Ascending aorta (tissue), 2 donors: ENCODE measurements at regions not wholly inside any gene's neighbourhood (a gene's known extent, or its start where the extent isn't known, plus 50 kb on each side); places are given as distances from the start of the nearest gene placed in this dataset.

Source experiments
- DNase-seq, 2 donors: peaks; one replicate each; pipeline ENCODE4 v3.0.0-alpha.2; 2019; ENCODE audit warnings: low spot score in 2 of 2
- H3K27ac ChIP-seq, 2 donors: fragments of 200-600 bp; sonication (generic); one replicate each; pipeline ENCODE4 v1.5.1; 2016 to 2017; ENCODE audit warnings: mild to moderate bottlenecking in 1 of 2
- H3K27me3 ChIP-seq: fragments of 200-600 bp; sonication (generic); one replicate; pipeline ENCODE4 v1.5.1; 2017
- H3K36me3 ChIP-seq, 2 donors: fragments of 200-600 bp; sonication (generic); one replicate each; pipeline ENCODE4 v1.5.1; 2016
- H3K4me1 ChIP-seq, 2 donors: fragments of 200-600 bp; sonication (generic); one replicate each; pipeline ENCODE4 v1.5.1; 2016 to 2017; ENCODE audit warnings: mild to moderate bottlenecking in 1 of 2
- H3K4me3 ChIP-seq, 2 donors: fragments of 200-600 bp; sonication (generic); one replicate each; pipeline ENCODE4 v1.5.1; 2016 to 2017; ENCODE audit warnings: mild to moderate bottlenecking in 1 of 2
- H3K9me3 ChIP-seq, 2 donors: fragments of 200-600 bp; sonication (generic); one replicate each; pipeline ENCODE4 v1.5.1; 2016
- intact Hi-C: fragments of 100-400 bp; cut with DNase I; formaldehyde crosslinking; loops from one replicate; pipeline ENCODE4 v1.15.1; 2023
- TF ChIP-seq, protein P1 (sequence below), 3 experiments: fragments of 200-600 bp in 2 of 3; fragments of 450-650 bp in 1 of 3; sonication (generic) in 2 of 3; IDR thresholded peaks; one replicate each; pipeline ENCODE4 v1.5.1; 2016 to 2019; ENCODE audit warnings: antibody characterized with exemption in 3 of 3, mild to moderate bottlenecking in 1 of 3, moderate library complexity in 1 of 3

DNA sequence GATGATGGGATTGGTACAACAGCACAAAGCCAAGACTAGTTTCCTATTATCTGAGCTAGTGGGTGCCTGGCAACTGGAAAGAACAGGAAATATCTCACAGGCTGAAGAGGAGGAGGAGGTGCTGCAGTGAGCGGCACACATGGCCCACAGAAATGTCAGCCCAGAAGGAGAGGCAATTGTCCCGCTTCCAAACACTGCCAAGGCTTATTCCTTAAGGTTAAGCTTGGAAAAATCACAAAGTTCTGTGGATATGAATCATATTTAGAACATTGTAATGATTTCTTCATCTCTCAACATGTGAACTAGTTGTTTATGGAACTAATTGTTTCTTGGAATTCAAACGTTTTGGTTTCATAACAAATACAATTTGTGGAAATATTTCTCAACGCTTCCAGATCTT, 1019.5 kb upstream of the SEMA6A start:
- Histone ChIP-seq H3K27me3 (no peaks in the 10 kb centered on the region), H3K9me3 (no peaks in the 10 kb centered on the region), H3K27ac (no peak overlapping the region), H3K4me3 (no peak overlapping the region), H3K36me3 (no peaks in the 10 kb centered on the region), H3K4me1 (no peaks in the 10 kb centered on the region)
- TF ChIP-seq, protein P1, sequence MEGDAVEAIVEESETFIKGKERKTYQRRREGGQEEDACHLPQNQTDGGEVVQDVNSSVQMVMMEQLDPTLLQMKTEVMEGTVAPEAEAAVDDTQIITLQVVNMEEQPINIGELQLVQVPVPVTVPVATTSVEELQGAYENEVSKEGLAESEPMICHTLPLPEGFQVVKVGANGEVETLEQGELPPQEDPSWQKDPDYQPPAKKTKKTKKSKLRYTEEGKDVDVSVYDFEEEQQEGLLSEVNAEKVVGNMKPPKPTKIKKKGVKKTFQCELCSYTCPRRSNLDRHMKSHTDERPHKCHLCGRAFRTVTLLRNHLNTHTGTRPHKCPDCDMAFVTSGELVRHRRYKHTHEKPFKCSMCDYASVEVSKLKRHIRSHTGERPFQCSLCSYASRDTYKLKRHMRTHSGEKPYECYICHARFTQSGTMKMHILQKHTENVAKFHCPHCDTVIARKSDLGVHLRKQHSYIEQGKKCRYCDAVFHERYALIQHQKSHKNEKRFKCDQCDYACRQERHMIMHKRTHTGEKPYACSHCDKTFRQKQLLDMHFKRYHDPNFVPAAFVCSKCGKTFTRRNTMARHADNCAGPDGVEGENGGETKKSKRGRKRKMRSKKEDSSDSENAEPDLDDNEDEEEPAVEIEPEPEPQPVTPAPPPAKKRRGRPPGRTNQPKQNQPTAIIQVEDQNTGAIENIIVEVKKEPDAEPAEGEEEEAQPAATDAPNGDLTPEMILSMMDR (IDR thresholded peaks at IDR 0.05) = no peak
- intact Hi-C loops = no loop called here
- DNase-seq = peak in 1 of 2 donors; percentile 61

GRCh38 chr5:117590944-117591343, 1016.3 kb upstream of the SEMA6A start:
- Histone ChIP-seq H3K4me1 (no peaks in the 10 kb centered on the region), H3K4me3 (no peak overlapping the region), H3K9me3 (no peaks in the 10 kb centered on the region), H3K36me3 (no peaks in the 10 kb centered on the region), H3K27me3 (no peaks in the 10 kb centered on the region), H3K27ac (no peak overlapping the region)
- DNase-seq = no peak
- TF ChIP-seq, protein P1 (IDR thresholded peaks at IDR 0.05) = no peak
- intact Hi-C loops = no loop called here

DNA sequence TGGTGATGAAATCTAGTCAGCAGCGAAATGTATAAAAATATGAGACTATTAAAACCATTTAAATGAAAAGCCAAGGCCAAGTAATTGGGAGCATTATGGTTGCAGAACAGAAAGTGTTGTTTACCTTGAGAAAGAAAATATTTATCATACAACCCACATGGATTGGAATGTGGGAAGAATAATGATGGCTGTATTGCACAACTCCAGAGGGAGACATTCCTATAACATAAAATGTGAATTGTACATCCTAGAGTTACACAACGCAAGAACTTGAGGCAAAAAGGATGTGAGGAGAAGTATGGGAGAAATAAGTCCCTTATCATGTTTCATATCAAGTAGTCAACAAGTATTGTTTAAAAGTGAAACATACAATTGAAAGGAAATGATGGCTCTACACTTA, 1014.0 kb upstream of the SEMA6A start:
- H3K9me3 ChIP-seq = no peaks in the 10 kb centered on the region
- TF ChIP-seq, protein P1 (IDR thresholded peaks at IDR 0.05) = no peak
- no peak overlapping the region for H3K27ac ChIP-seq
- H3K4me1 ChIP-seq = no peaks in the 10 kb centered on the region
- H3K27me3 ChIP-seq = no peaks in the 10 kb centered on the region
- no peak for DNase-seq
- H3K36me3 ChIP-seq = no peaks in the 10 kb centered on the region
- no peak overlapping the region for H3K4me3 ChIP-seq
- intact Hi-C loops = no loop called here

DNA sequence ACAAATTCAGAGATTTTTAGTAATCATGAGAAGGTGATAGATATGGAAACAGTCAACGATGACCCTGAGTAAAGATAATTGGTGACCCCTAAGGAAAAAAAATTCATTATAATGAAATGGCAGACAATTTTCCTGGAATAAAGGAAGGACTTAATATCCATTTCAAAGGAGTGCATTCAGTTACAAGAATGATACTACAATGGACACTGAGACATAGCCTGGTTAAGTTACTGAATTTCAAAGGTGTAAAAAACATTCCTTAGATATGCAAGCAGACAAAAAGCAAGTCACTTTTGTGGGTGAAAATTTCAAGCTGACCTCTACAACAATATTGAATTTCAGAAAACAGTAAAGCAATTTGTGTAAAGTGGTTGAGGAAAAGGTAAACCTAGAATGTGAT, 1012.5 kb upstream of the SEMA6A start:
- Histone ChIP-seq H3K4me3 (no peak overlapping the region), H3K9me3 (no peaks in the 10 kb centered on the region), H3K36me3 (no peaks in the 10 kb centered on the region), H3K4me1 (no peaks in the 10 kb centered on the region), H3K27me3 (no peaks in the 10 kb centered on the region), H3K27ac (no peak overlapping the region)
- intact Hi-C loops = no loop called here
- TF ChIP-seq, protein P1 (IDR thresholded peaks at IDR 0.05) = no peak
- DNase-seq = no peak

- Histone ChIP-seq H3K36me3 (no peaks in the 10 kb centered on the region), H3K4me3 (no peak overlapping the region), H3K9me3 (no peaks in the 10 kb centered on the region), H3K4me1 (no peaks in the 10 kb centered on the region), H3K27ac (no peak overlapping the region), H3K27me3 (no peaks in the 10 kb centered on the region)
- intact Hi-C loops = no loop called here
- DNase-seq = no peak
- TF ChIP-seq, protein P1 (IDR thresholded peaks at IDR 0.05) = no peak
These were observed 994.0 kb upstream of the SEMA6A start for GRCh38 chr5:117568622-117569021.

DNA sequence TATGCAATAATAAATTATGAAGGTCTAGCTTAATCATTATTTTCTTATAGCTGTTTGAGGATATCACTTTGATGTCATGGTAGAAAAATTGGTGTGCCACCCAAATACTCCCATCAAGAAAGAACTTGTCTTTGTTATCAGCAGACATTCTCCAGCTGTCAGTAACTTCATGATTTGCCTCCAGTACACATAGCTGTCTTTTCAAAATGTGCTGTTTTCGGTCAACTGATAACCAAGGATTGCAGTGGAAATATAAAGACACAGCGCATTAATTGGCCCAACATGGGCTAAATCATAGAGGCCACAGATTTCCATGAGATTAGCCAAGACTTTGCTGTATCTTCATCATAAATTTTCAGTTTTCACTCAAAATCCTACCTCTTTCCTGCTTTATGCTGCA, 993.5 kb upstream of the SEMA6A start:
- TF ChIP-seq, protein P1 (IDR thresholded peaks at IDR 0.05) = no peak
- H3K27ac ChIP-seq = no peak overlapping the region
- H3K4me1 ChIP-seq = no peaks in the 10 kb centered on the region
- no peaks in the 10 kb centered on the region for H3K9me3 ChIP-seq
- H3K4me3 ChIP-seq = no peak overlapping the region
- no peak for DNase-seq
- no peaks in the 10 kb centered on the region for H3K27me3 ChIP-seq
- no peaks in the 10 kb centered on the region for H3K36me3 ChIP-seq
- intact Hi-C loops = no loop called here
